ENCODE measurements at regions not wholly inside any gene's neighbourhood (a gene's known extent, or its start where the extent isn't known, plus 50 kb on each side); places are given as distances from the start of the nearest gene placed in this dataset.
"Not testable (repeated sequence)": the region's sequence is repeated elsewhere in the genome, so short reads cannot be mapped to it uniquely, and the experiment has no call there.

DNA sequence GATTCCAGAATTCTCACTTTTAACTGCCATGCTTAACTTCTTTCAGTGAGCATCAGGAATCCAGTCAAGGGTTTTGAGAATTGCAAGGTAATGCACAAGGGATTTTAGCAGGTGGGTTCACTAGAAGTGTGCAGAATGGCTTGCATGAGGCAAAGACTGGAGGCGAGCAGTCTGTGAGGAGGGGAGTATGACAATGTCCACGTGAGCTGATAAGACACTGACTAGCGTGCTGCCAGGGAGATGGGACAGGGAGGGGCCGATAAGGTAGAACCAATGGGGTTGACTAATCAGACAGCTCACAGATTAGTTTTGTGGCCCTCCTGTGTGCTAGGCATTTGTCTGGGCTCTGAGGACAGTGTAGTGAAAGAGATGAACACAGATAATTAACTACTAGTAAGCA lies 102.0 kb upstream of the DAZL start:
- Histone ChIP-seq H3K27ac (ENCODE audit: low read depth in 2 of 2, low read length in 2 of 2) (no peak overlapping the region), H3K9me3 (ENCODE audit: control insufficient read depth in 2 of 2, low read length in 2 of 2) (no peaks in the 10 kb centered on the region), H3K36me3 (ENCODE audit: control insufficient read depth in 2 of 2, insufficient read depth in 2 of 2, low read length in 2 of 2) (no peaks in the 10 kb centered on the region), H3K9ac (ENCODE audit: low read depth in 1 of 2, low read length in 2 of 2) (no peak overlapping the region), H3K4me1 (ENCODE audit: control insufficient read depth in 2 of 2, insufficient read depth in 2 of 2, low read length in 2 of 2) (no peaks in the 10 kb centered on the region), H3K27me3 (ENCODE audit: control insufficient read depth in 2 of 2, insufficient read depth in 2 of 2, low read length in 2 of 2) (no peaks in the 10 kb centered on the region), H3K4me3 (ENCODE audit: low read length in 2 of 2) (no peak overlapping the region)

DNA sequence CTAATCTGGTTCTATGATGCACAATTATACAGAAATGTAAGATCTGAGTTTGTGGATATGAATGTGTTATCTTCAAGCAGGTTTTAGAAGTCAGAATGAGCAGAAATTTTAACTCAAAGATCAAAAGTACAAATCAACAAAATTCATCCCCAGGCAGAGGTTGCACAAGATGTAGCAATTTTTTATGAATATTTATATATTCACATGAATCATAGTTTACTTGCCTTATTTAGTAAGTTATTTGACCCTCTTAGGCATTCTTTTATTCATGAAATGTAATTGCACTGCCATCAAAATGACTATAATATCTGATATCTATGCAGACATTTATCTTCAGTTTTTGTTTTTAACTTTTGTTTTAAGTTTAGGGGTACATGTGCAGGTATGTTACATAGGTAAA lies 103.1 kb upstream of the DAZL start:
- Histone ChIP-seq H3K9ac (ENCODE audit: low read depth in 1 of 2, low read length in 2 of 2) (no peak overlapping the region), H3K36me3 (ENCODE audit: control insufficient read depth in 2 of 2, insufficient read depth in 2 of 2, low read length in 2 of 2) (no peaks in the 10 kb centered on the region), H3K4me3 (ENCODE audit: low read length in 2 of 2) (no peak overlapping the region), H3K27me3 (ENCODE audit: control insufficient read depth in 2 of 2, insufficient read depth in 2 of 2, low read length in 2 of 2) (no peaks in the 10 kb centered on the region), H3K27ac (ENCODE audit: low read depth in 2 of 2, low read length in 2 of 2) (no peak overlapping the region), H3K9me3 (ENCODE audit: control insufficient read depth in 2 of 2, low read length in 2 of 2) (peaks cover 0 to under 1% of the 10 kb centered on the region in 2 donors), H3K4me1 (ENCODE audit: control insufficient read depth in 2 of 2, insufficient read depth in 2 of 2, low read length in 2 of 2) (no peaks in the 10 kb centered on the region)

DNA sequence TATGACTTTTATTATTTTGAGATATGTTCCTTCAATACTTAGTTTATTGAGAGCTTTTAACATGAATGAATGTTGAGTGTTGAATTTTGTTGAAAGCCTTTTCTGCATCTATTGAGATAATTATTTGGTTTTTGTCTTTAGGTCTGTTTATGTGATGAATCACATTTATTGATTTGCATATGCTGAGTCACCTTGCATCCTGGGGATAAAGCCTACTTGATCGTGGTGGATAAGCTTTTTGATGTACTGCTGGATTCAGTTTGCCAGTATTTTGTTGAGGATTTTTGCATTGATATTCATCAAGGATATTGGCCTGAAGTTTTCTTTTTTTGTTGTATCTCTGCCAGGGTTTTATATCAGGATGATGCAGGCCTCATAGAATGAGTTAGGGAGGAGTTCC lies 106.5 kb upstream of the DAZL start:
- H3K9me3 ChIP-seq (ENCODE audit: control insufficient read depth in 2 of 2, low read length in 2 of 2); H3K9ac ChIP-seq (ENCODE audit: low read depth in 1 of 2, low read length in 2 of 2); H3K27me3 ChIP-seq (ENCODE audit: control insufficient read depth in 2 of 2, insufficient read depth in 2 of 2, low read length in 2 of 2); H3K36me3 ChIP-seq (ENCODE audit: control insufficient read depth in 2 of 2, insufficient read depth in 2 of 2, low read length in 2 of 2); H3K4me1 ChIP-seq (ENCODE audit: control insufficient read depth in 2 of 2, insufficient read depth in 2 of 2, low read length in 2 of 2); H3K27ac ChIP-seq (ENCODE audit: low read depth in 2 of 2, low read length in 2 of 2); H3K4me3 ChIP-seq (ENCODE audit: low read length in 2 of 2): not testable (repeated sequence)

- Histone ChIP-seq H3K27me3 (ENCODE audit: control insufficient read depth in 2 of 2, insufficient read depth in 2 of 2, low read length in 2 of 2) (no peaks in the 10 kb centered on the region), H3K27ac (ENCODE audit: low read depth in 2 of 2, low read length in 2 of 2) (no peak overlapping the region), H3K9ac (ENCODE audit: low read depth in 1 of 2, low read length in 2 of 2) (no peak overlapping the region), H3K9me3 (ENCODE audit: control insufficient read depth in 2 of 2, low read length in 2 of 2) (peaks cover 2 to 4% of the 10 kb centered on the region in 2 donors), H3K4me1 (ENCODE audit: control insufficient read depth in 2 of 2, insufficient read depth in 2 of 2, low read length in 2 of 2) (no peaks in the 10 kb centered on the region), H3K36me3 (ENCODE audit: control insufficient read depth in 2 of 2, insufficient read depth in 2 of 2, low read length in 2 of 2) (no peaks in the 10 kb centered on the region), H3K4me3 (ENCODE audit: low read length in 2 of 2) (no peak overlapping the region)
Measured at GRCh38 chr3:16715281-16715680, 110.1 kb upstream of the DAZL start.

DNA sequence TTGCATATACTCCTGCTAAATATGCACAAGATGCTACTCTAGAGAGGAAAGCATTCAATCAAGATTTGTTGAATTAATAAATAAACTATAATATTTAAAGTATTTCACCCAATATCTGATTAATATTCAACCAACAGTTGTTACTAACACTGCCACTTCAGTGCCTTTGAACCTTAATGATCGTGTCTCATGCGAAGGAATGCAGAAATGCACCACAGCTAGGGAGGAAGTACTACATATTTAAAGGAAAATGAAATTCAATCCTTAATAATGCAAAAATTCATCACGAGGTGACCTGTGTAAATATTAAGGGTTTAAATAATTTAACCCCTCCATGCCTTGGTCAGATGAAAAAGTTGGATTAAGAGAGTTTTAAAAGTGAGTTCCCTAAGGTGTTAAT lies 114.2 kb upstream of the DAZL start:
- Histone ChIP-seq H3K9me3 (ENCODE audit: control insufficient read depth in 2 of 2, low read length in 2 of 2) (no peaks in the 10 kb centered on the region), H3K27ac (ENCODE audit: low read depth in 2 of 2, low read length in 2 of 2) (no peak overlapping the region), H3K4me3 (ENCODE audit: low read length in 2 of 2) (no peak overlapping the region), H3K36me3 (ENCODE audit: control insufficient read depth in 2 of 2, insufficient read depth in 2 of 2, low read length in 2 of 2) (no peaks in the 10 kb centered on the region), H3K9ac (ENCODE audit: low read depth in 1 of 2, low read length in 2 of 2) (no peak overlapping the region), H3K27me3 (ENCODE audit: control insufficient read depth in 2 of 2, insufficient read depth in 2 of 2, low read length in 2 of 2) (no peaks in the 10 kb centered on the region), H3K4me1 (ENCODE audit: control insufficient read depth in 2 of 2, insufficient read depth in 2 of 2, low read length in 2 of 2) (no peaks in the 10 kb centered on the region)

DNA sequence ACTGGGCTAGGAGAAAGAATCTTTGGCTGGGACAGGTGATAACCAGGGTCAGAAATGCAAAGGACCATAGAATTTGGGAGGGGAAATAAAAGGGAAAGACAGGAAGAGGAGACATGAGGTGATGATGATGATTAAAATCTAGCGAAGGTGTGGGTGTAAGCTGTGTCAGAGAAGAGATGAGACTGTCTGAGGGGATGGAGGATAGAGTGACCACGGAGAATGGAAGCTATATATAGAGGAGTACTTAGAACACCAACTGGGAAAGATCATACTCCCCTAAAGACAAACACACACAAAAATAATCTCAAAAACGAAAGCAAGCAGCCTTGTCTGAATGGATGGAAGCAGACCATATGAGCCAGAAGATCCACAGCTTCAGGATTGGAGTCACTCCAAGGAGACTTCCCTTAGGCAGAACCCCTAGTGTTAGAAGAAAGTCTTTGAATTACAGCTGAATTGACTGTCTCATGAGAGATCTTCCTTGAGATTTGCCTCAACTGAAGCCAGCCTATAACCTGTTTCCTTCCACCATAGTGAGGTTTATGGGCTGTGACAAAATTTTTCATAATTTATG lies 115.2 kb upstream of the DAZL start:
- Histone ChIP-seq H3K36me3 (ENCODE audit: control insufficient read depth in 2 of 2, insufficient read depth in 2 of 2, low read length in 2 of 2) (no peaks in the 10 kb centered on the region), H3K27ac (ENCODE audit: low read depth in 2 of 2, low read length in 2 of 2) (no peak overlapping the region), H3K9me3 (ENCODE audit: control insufficient read depth in 2 of 2, low read length in 2 of 2) (no peaks in the 10 kb centered on the region), H3K9ac (ENCODE audit: low read depth in 1 of 2, low read length in 2 of 2) (no peak overlapping the region), H3K4me3 (ENCODE audit: low read length in 2 of 2) (no peak overlapping the region), H3K27me3 (ENCODE audit: control insufficient read depth in 2 of 2, insufficient read depth in 2 of 2, low read length in 2 of 2) (no peaks in the 10 kb centered on the region), H3K4me1 (ENCODE audit: control insufficient read depth in 2 of 2, insufficient read depth in 2 of 2, low read length in 2 of 2) (no peaks in the 10 kb centered on the region)

DNA sequence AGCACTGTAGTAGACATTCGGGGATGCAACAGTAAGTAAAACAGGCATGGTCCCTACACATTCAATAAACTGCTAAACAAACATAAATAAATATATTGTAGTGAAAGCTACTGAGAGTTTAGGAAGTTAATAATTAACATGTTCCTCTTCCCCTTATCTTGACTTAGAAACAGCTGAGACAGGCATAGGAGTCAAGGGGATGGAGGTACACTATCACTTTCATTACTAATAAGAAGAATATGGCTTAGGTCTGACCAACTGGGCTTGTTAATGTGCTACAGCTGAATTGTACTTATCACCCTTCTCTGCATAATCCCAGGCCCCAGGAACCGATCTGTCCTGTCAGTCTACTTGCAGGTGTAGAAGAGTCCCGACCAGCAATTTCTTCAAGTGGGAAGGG lies 116.3 kb upstream of the DAZL start:
- H3K9me3 ChIP-seq (ENCODE audit: control insufficient read depth in 2 of 2, low read length in 2 of 2): no peaks in the 10 kb centered on the region
- H3K36me3 ChIP-seq (ENCODE audit: control insufficient read depth in 2 of 2, insufficient read depth in 2 of 2, low read length in 2 of 2): no peaks in the 10 kb centered on the region
- no peaks in the 10 kb centered on the region for H3K4me1 ChIP-seq (ENCODE audit: control insufficient read depth in 2 of 2, insufficient read depth in 2 of 2, low read length in 2 of 2)
- H3K27ac ChIP-seq (ENCODE audit: low read depth in 2 of 2, low read length in 2 of 2): no peak overlapping the region
- no peak overlapping the region for H3K9ac ChIP-seq (ENCODE audit: low read depth in 1 of 2, low read length in 2 of 2)
- no peak overlapping the region for H3K4me3 ChIP-seq (ENCODE audit: low read length in 2 of 2)
- no peaks in the 10 kb centered on the region for H3K27me3 ChIP-seq (ENCODE audit: control insufficient read depth in 2 of 2, insufficient read depth in 2 of 2, low read length in 2 of 2)

DNA sequence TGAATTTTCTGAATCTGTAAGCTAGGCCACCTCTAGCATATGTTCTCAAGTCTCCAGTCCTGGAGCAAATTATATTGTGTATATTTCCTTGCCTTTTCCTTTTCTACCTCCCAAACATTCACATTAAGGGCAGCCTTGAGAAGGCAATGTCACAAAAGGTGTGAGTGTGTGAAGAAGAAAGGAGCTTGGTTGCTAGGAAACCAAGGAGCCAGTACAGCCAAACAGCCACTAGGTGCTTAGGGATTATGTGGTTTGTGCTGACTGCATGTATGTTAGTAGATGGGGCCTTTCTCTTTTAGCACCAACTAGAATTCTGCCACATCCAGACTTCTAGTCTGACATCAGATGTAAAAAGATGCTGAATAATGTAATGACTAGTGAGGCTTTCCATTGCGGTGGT lies 118.8 kb upstream of the DAZL start:
- Histone ChIP-seq H3K9me3 (ENCODE audit: control insufficient read depth in 2 of 2, low read length in 2 of 2) (no peaks in the 10 kb centered on the region), H3K4me3 (ENCODE audit: low read length in 2 of 2) (no peak overlapping the region), H3K36me3 (ENCODE audit: control insufficient read depth in 2 of 2, insufficient read depth in 2 of 2, low read length in 2 of 2) (no peaks in the 10 kb centered on the region), H3K9ac (ENCODE audit: low read depth in 1 of 2, low read length in 2 of 2) (no peak overlapping the region), H3K27ac (ENCODE audit: low read depth in 2 of 2, low read length in 2 of 2) (no peak overlapping the region), H3K27me3 (ENCODE audit: control insufficient read depth in 2 of 2, insufficient read depth in 2 of 2, low read length in 2 of 2) (no peaks in the 10 kb centered on the region), H3K4me1 (ENCODE audit: control insufficient read depth in 2 of 2, insufficient read depth in 2 of 2, low read length in 2 of 2) (no peaks in the 10 kb centered on the region)

GRCh38 chr3:16724487-16724886 lies 119.3 kb upstream of the DAZL start:
- no peaks in the 10 kb centered on the region for H3K36me3 ChIP-seq (ENCODE audit: control insufficient read depth in 2 of 2, insufficient read depth in 2 of 2, low read length in 2 of 2)
- no peak overlapping the region for H3K9ac ChIP-seq (ENCODE audit: low read depth in 1 of 2, low read length in 2 of 2)
- no peaks in the 10 kb centered on the region for H3K9me3 ChIP-seq (ENCODE audit: control insufficient read depth in 2 of 2, low read length in 2 of 2)
- no peaks in the 10 kb centered on the region for H3K4me1 ChIP-seq (ENCODE audit: control insufficient read depth in 2 of 2, insufficient read depth in 2 of 2, low read length in 2 of 2)
- H3K27me3 ChIP-seq (ENCODE audit: control insufficient read depth in 2 of 2, insufficient read depth in 2 of 2, low read length in 2 of 2): no peaks in the 10 kb centered on the region
- H3K4me3 ChIP-seq (ENCODE audit: low read length in 2 of 2): no peak overlapping the region
- H3K27ac ChIP-seq (ENCODE audit: low read depth in 2 of 2, low read length in 2 of 2): no peak overlapping the region

DNA sequence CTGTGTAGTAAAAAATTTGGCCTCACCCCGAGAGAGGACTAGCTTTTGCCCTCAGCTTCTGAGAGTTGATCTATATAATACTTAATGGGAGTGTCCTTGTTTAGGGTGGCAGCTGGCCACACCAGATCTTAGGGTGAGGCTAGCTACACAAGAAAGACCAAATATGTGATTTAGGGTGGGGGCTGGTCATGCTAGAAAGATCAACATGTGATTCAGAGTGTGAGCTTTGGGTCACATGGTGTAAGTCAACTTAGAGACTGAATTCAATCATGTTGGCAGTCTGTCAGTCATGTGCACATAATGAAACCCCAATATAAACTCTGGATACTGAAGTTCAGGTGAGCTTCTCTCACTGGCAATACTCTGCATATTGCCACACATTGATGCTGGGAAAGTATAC lies 120.7 kb upstream of the DAZL start:
- Histone ChIP-seq H3K27ac (ENCODE audit: low read depth in 2 of 2, low read length in 2 of 2) (no peak overlapping the region), H3K9ac (ENCODE audit: low read depth in 1 of 2, low read length in 2 of 2) (no peak overlapping the region), H3K36me3 (ENCODE audit: control insufficient read depth in 2 of 2, insufficient read depth in 2 of 2, low read length in 2 of 2) (no peaks in the 10 kb centered on the region), H3K4me1 (ENCODE audit: control insufficient read depth in 2 of 2, insufficient read depth in 2 of 2, low read length in 2 of 2) (no peaks in the 10 kb centered on the region), H3K9me3 (ENCODE audit: control insufficient read depth in 2 of 2, low read length in 2 of 2) (no peaks in the 10 kb centered on the region), H3K27me3 (ENCODE audit: control insufficient read depth in 2 of 2, insufficient read depth in 2 of 2, low read length in 2 of 2) (no peaks in the 10 kb centered on the region), H3K4me3 (ENCODE audit: low read length in 2 of 2) (no peak overlapping the region)
